ENCODE measurements at regions not wholly inside any gene's neighbourhood (a gene's known extent, or its start where the extent isn't known, plus 50 kb on each side); places are given as distances from the start of the nearest gene placed in this dataset.

GRCh38 chr18:45201489-45201888 lies 413.8 kb upstream of the SLC14A2 start:
- no peak for TF ChIP-seq CTCF (conservative IDR thresholded peaks at IDR 0.05)
- no peak for TF ChIP-seq ZFX (IDR thresholded peaks at IDR 0.05)

Measured in C4-2B (cell line).